AG09309 (cell line): ENCODE measurements at regions not wholly inside any gene's neighbourhood (a gene's known extent, or its start where the extent isn't known, plus 50 kb on each side); places are given as distances from the start of the nearest gene placed in this dataset.
"Not testable (repeated sequence)": the region's sequence is repeated elsewhere in the genome, so short reads cannot be mapped to it uniquely, and the experiment has no call there.

Source experiments
- DNase-seq: peaks from one replicate; pipeline ENCODE4 v3.0.0-alpha.2; 2010; ENCODE audit warnings: low read depth
- H3K4me3 ChIP-seq: 2 replicates; pipeline ENCODE4 v1.5.1; 2011; ENCODE audit warnings: mild to moderate bottlenecking, low read depth, low read length, moderate library complexity; ENCODE audit not compliant: control insufficient read depth
- TF ChIP-seq, protein P1 (sequence below): IDR thresholded peaks from 2 replicates; pipeline ENCODE4 v1.5.1; 2011; ENCODE audit warnings: mild to moderate bottlenecking, low read depth, low read length, inconsistent platforms; ENCODE audit not compliant: insufficient read depth, control insufficient read depth; ENCODE audit errors: missing control alignments

- H3K4me3 ChIP-seq, result no peak overlapping the region
- DNase-seq, result no peak
- TF ChIP-seq, protein P1, sequence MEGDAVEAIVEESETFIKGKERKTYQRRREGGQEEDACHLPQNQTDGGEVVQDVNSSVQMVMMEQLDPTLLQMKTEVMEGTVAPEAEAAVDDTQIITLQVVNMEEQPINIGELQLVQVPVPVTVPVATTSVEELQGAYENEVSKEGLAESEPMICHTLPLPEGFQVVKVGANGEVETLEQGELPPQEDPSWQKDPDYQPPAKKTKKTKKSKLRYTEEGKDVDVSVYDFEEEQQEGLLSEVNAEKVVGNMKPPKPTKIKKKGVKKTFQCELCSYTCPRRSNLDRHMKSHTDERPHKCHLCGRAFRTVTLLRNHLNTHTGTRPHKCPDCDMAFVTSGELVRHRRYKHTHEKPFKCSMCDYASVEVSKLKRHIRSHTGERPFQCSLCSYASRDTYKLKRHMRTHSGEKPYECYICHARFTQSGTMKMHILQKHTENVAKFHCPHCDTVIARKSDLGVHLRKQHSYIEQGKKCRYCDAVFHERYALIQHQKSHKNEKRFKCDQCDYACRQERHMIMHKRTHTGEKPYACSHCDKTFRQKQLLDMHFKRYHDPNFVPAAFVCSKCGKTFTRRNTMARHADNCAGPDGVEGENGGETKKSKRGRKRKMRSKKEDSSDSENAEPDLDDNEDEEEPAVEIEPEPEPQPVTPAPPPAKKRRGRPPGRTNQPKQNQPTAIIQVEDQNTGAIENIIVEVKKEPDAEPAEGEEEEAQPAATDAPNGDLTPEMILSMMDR, result no peak
Observed at GRCh38 chr3:24566927-24567326, 72.3 kb upstream of the THRB start.

DNA sequence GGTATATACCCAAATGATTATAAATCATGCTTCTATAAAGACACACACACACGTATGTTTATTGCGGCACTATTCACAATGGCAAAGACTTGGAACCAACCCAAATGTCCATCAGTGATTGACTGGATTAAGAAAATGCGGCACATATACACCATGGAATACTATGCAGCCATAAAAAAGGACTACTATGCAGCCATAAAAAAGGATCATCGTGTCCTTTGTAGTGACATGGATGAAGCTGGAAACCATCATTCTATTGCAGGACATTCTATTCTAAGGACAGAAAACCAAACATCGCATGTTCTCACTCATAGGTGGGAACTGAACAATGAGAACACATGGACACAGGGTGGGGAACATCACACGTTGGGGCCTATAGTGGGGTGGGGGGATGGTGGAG, 77.8 kb upstream of the THRB start:
- not testable (repeated sequence) for DNase-seq, H3K4me3 ChIP-seq

DNA sequence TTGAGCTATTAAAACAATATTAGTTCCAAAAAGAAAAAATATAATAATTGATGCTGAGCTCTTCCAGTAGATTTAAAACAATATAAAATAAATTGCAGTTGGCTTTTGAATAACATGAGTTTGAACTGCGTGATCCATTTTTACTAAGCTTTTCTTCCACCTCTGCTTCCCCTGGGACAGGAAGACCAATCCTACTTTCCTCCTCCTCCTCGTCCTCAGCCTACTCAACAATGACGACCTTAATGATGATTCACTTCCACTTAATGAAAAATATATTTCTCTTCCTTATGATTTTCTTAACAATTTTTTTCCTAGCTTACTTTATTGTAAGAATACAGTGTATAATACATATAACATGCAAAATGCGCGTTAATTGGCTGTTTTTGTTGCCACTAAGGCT, 78.9 kb upstream of the THRB start:
- H3K4me3 ChIP-seq, result no peak overlapping the region
- DNase-seq, result no peak
- TF ChIP-seq, protein P1, result no peak

- TF ChIP-seq, protein P1, result no peak
- no peak for DNase-seq
- H3K4me3 ChIP-seq, result no peak overlapping the region
Observed at GRCh38 chr3:24578324-24578723, 83.7 kb upstream of the THRB start.

DNA sequence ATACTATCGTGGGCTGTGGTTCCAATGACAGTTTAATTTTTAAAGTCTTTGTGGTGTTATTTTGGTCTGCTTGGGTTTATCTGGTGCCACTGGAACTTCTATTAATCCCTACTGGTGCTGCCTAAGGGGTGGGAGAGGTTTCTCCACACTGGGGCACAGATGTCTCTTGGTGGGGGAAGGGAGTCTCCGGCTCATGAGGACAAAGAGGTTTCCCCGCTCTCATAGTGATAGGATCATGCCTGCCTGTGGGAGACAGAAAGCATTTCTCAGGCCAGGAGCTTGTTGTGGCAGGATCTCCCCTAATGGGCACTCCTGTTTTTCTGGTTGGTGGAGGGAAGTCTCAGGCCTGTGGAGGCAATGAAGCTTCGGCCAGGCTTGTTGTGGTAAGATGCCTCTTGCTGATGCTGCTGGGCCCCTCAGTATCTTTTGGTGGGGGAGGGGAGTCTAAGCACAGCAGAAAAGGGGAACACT, 84.3 kb upstream of the THRB start:
- TF ChIP-seq, protein P1, result no peak
- H3K4me3 ChIP-seq, result no peak overlapping the region
- DNase-seq, result no peak

DNA sequence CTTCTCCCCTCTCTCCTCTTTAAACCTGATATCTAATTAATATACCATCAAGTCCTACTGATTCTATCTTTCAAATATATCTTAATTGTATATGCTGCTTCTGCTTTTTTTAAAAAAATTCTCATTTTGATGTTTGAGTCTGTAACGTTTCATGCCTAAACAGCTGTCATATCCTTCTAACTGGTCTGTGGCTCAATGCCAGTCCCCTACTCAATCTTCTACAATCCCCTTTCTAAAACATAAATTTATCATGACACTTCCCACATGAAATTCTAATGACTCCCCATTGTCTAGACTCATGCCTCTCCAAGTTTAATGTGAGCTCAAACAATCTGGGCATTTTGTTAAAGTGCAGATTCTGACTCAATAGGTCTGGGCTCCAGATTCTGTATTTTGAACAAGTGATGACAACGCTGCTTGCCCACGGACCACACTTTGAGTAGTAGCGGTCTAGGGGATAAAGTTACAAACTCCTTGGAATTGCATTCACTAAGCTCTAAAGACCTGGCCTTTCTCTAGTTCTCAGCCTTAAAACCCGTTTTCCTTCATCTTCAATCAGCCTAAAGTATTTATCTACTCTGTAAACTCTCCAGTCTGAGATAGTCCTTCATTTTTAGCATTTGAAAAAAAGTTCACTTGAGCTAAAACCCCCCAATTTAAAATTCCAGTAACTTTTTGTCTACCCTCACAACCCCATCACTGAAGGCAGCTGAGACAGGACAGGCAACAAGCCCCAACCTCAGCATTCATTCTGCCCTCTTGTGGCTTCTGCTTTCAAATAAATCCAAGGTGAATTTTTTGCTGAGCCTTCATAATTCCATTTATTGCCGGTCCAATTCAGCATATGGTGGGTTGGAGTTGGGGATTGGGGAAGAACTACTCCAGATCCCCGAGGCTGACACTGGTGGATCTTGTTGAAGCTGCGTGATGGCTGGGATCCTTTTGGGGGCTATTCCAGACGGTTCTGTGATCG, 88.1 kb upstream of the THRB start:
- no peak for DNase-seq
- TF ChIP-seq, protein P1, result peak; percentile 34

GRCh38 chr3:24586920-24587319, 92.3 kb upstream of the THRB start:
- no peak overlapping the region for H3K4me3 ChIP-seq
- no peak for DNase-seq
- TF ChIP-seq, protein P1, result no peak

More for the DNA sequence above, 88.1 kb upstream of the THRB start:
- H3K4me3 ChIP-seq, result no peak overlapping the region
